Neural crest cell (in vitro differentiated cells): ENCODE measurements at regions not wholly inside any gene's neighbourhood (a gene's known extent, or its start where the extent isn't known, plus 50 kb on each side); places are given as distances from the start of the nearest gene placed in this dataset.

Experiments used
- DNase-seq: peaks from one replicate; pipeline ENCODE4 v3.0.0; 2021; ENCODE audit warnings: low read depth, mixed read lengths, low spot score
- H3K27ac Mint-ChIP-seq: one replicate; pipeline ENCODE4 v1.8.0; 2021; ENCODE audit warnings: mild to moderate bottlenecking, mixed read lengths; ENCODE audit not compliant: unreplicated experiment
- H3K27me3 Mint-ChIP-seq: 2 replicates; pipeline ENCODE4 v1.8.0; 2021; ENCODE audit warnings: low read depth, mild to moderate bottlenecking, mixed read lengths
- H3K36me3 Mint-ChIP-seq: 2 replicates; pipeline ENCODE4 v1.8.0; 2021; ENCODE audit warnings: low read depth, mild to moderate bottlenecking, mixed read lengths
- H3K4me1 Mint-ChIP-seq: 2 replicates; pipeline ENCODE4 v1.8.0; 2021; ENCODE audit warnings: mixed read lengths
- H3K4me3 Mint-ChIP-seq: one replicate; pipeline ENCODE4 v1.8.0; 2021; ENCODE audit warnings: mild to moderate bottlenecking, mixed read lengths
- H3K9me3 Mint-ChIP-seq: 2 replicates; pipeline ENCODE4 v1.8.0; 2021; ENCODE audit warnings: mixed read lengths
- CTCF ChIP-seq: fragments of 200-600 bp; sonication (generic); conservative IDR thresholded peaks from 2 replicates; pipeline ENCODE4 v1.5.0; 2021; ENCODE audit warnings: antibody characterized with exemption, mild to moderate bottlenecking

- Mint-ChIP-seq H3K36me3 (no peaks in the 10 kb centered on the region), H3K27ac (no peak overlapping the region), H3K27me3 (no peaks in the 10 kb centered on the region), H3K4me3 (no peak overlapping the region), H3K9me3 (no peaks in the 10 kb centered on the region), H3K4me1 (no peaks in the 10 kb centered on the region)
- no peak for DNase-seq
- TF ChIP-seq CTCF = no peak
These were observed 231.3 kb upstream of the USP25 start for GRCh38 chr21:15498455-15498854.

- no peak overlapping the region for H3K4me3 Mint-ChIP-seq
- H3K27me3 Mint-ChIP-seq = no peaks in the 10 kb centered on the region
- no peak for TF ChIP-seq CTCF
- no peaks in the 10 kb centered on the region for H3K36me3 Mint-ChIP-seq
- H3K9me3 Mint-ChIP-seq = no peaks in the 10 kb centered on the region
- no peak for DNase-seq
- no peaks in the 10 kb centered on the region for H3K4me1 Mint-ChIP-seq
- H3K27ac Mint-ChIP-seq = no peak overlapping the region
These were observed 223.7 kb upstream of the USP25 start for GRCh38 chr21:15506086-15506485.

- DNase-seq = no peak
- Mint-ChIP-seq H3K4me1 (no peaks in the 10 kb centered on the region), H3K9me3 (no peaks in the 10 kb centered on the region), H3K4me3 (no peak overlapping the region), H3K27me3 (no peaks in the 10 kb centered on the region), H3K27ac (no peak overlapping the region), H3K36me3 (no peaks in the 10 kb centered on the region)
- no peak for TF ChIP-seq CTCF
These were observed 221.2 kb upstream of the USP25 start for GRCh38 chr21:15508554-15508953.

- no peak overlapping the region for H3K4me3 Mint-ChIP-seq
- peaks cover 2% of the 10 kb centered on the region for H3K9me3 Mint-ChIP-seq
- no peak for DNase-seq
- no peaks in the 10 kb centered on the region for H3K27me3 Mint-ChIP-seq
- H3K4me1 Mint-ChIP-seq = no peaks in the 10 kb centered on the region
- no peaks in the 10 kb centered on the region for H3K36me3 Mint-ChIP-seq
- TF ChIP-seq CTCF = no peak
- H3K27ac Mint-ChIP-seq = no peak overlapping the region
These were observed 215.5 kb upstream of the USP25 start for GRCh38 chr21:15514073-15514946.

- Mint-ChIP-seq H3K27me3 (no peaks in the 10 kb centered on the region), H3K9me3 (peaks cover 2% of the 10 kb centered on the region), H3K4me3 (no peak overlapping the region), H3K4me1 (no peaks in the 10 kb centered on the region), H3K36me3 (no peaks in the 10 kb centered on the region), H3K27ac (no peak overlapping the region)
- no peak for DNase-seq
- TF ChIP-seq CTCF = no peak
These were observed 213.9 kb upstream of the USP25 start for GRCh38 chr21:15515908-15516307.
